ENCODE measurements at regions not wholly inside any gene's neighbourhood (a gene's known extent, or its start where the extent isn't known, plus 50 kb on each side); places are given as distances from the start of the nearest gene placed in this dataset.

DNA sequence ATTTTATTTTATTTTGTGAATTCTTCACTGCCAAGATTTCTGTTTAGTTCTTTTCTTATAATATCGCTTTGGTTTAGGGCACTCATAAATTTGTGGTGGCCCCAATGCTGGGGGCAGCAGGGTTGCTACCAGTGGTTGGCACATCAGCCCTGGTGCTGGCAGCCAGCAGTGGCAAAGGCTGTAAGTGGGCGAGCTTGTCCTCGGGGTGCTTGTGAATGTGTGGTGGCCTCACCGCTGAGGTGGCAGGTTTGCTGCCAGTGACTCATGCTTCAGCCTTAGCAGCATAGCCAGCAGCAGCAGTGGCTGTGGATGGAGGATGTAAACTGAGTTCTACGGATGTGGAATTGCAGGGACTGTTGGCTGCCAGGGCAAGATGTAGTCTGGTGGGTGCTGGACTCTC is 262.9 kb upstream of the DMAC1 start:
- Histone ChIP-seq H2BK20ac (ENCODE audit: low read length) (no peak overlapping the region), H3K23me2 (ENCODE audit: low read depth, low read length) (no peaks in the 10 kb centered on the region), H3K79me1 (ENCODE audit: low read depth, low read length) (no peaks in the 10 kb centered on the region), H3K23ac (ENCODE audit: insufficient read length) (no peak overlapping the region), H2BK5ac (ENCODE audit: low read depth, low read length) (no peak overlapping the region), H4K91ac (replicated peaks; ENCODE audit: insufficient read length, low read length) (no peak overlapping the region), H2BK15ac (ENCODE audit: low read length) (no peak overlapping the region), H3K56ac (replicated peaks; ENCODE audit: insufficient read length, low read depth, low read length) (no peak overlapping the region), H3K79me2 (ENCODE audit: control insufficient read depth in 1 of 2, insufficient read depth in 2 of 2, low read length in 2 of 2) (no peaks in the 10 kb centered on the region), H3K27me3 (replicated peaks in 1 of 4; ENCODE audit: control insufficient read depth in 3 of 4, extremely low read depth in 1 of 4, insufficient read depth in 3 of 4, low read length in 3 of 4) (no peaks in the 10 kb centered on the region), H3K14ac (ENCODE audit: insufficient read length) (no peak overlapping the region), H4K5ac (ENCODE audit: insufficient read length, low read depth, low read length) (no peak overlapping the region), H3K4me1 (replicated peaks in 1 of 4; ENCODE audit: control insufficient read depth in 3 of 4, insufficient read depth in 4 of 4, low read length in 3 of 4) (no peaks in the 10 kb centered on the region), H3K18ac (ENCODE audit: extremely low read depth, low read length) (no peak overlapping the region), H3K4me3 (ENCODE audit: extremely low read depth in 1 of 4, insufficient read depth in 2 of 4, low read depth in 3 of 4, low read length in 4 of 4) (no peak overlapping the region), H3K9me3 (ENCODE audit: insufficient read depth in 2 of 2, low read depth in 1 of 2, low read length in 1 of 2) (no peaks in the 10 kb centered on the region), H4K8ac (ENCODE audit: extremely low read depth, insufficient read depth, low read length) (peak overlapping the region; percentile 39; the same call in 1 of the 2 replicates), H3K4ac (replicated peaks; ENCODE audit: insufficient read length, low read depth, low read length) (no peak overlapping the region), H4K20me1 (replicated peaks in 1 of 2; ENCODE audit: control insufficient read depth in 1 of 2, insufficient read depth in 2 of 2, low read length in 2 of 2) (no peaks in the 10 kb centered on the region), H2AK5ac (ENCODE audit: low read depth, low read length) (no peak overlapping the region), H2BK120ac (replicated peaks; ENCODE audit: low read depth, low read length) (no peak overlapping the region), H2AFZ (ENCODE audit: low read length) (peak overlapping the region; percentile 86), H3K36me3 (ENCODE audit: control insufficient read depth in 2 of 4, insufficient read depth in 4 of 4, low read length in 3 of 4) (no peaks in the 10 kb centered on the region), H3K27ac (ENCODE audit: low read depth, low read length) (no peak overlapping the region), H2BK12ac (ENCODE audit: low read depth, low read length) (no peak overlapping the region), H3K9ac (replicated peaks in 1 of 4; ENCODE audit: extremely low read depth in 1 of 4, low read depth in 3 of 4, low read length in 3 of 4) (no peak overlapping the region), H3K4me2 (ENCODE audit: insufficient read depth in 1 of 2, low read depth in 2 of 2, low read length in 2 of 2) (no peak overlapping the region)
- FAIRE-seq (no peak), DNase-seq (ENCODE audit: low read depth in 1 of 2, low spot score in 2 of 2) (no peak)
- ChIA-PET CTCF (ENCODE audit: partially characterized antibody) (interaction anchor here (1.4 to 1.6 kb wide), 2 partner anchors 23 to 217 kb away, joined by 5 read pairs; no protein-coding TSS in a partner anchor), POLR2A (ENCODE audit: partially characterized antibody) (no interaction called here)
- 93% methylated on average over 4 of the region's 5 CpGs; no CpG with 5 or more reads in 1 of the 2 experiments for WGBS, 2 experiments (ENCODE audit: extremely low coverage in 1 of 2, insufficient coverage in 1 of 2, insufficient read length in 1 of 2, insufficient replicate concordance in 2 of 2, low coverage in 1 of 2, low lambda C conversion rate in 2 of 2, missing lambda C conversion rate in 1 of 2)
- TF ChIP-seq SP2 (IDR thresholded peaks at IDR 0.05; ENCODE audit: low read length) (no peak), ZNF274 (IDR thresholded peaks at IDR 0.05; ENCODE audit: borderline replicate concordance, extremely low read depth, low read length) (no peak), CHD2 (IDR thresholded peaks at IDR 0.05; ENCODE audit: low read length) (no peak), CBX8 (IDR thresholded peaks at IDR 0.05; ENCODE audit: borderline replicate concordance, low read depth, low read length) (no peak), TEAD4 (IDR thresholded peaks at IDR 0.05; ENCODE audit: low read depth, low read length) (no peak), ASH2L (IDR thresholded peaks at IDR 0.05; ENCODE audit: low read length) (no peak), RAD21 (IDR thresholded peaks at IDR 0.05 in 1 of 2, conservative IDR thresholded peaks at IDR 0.05 in 1 of 2; ENCODE audit: low read depth in 2 of 2, low read length in 2 of 2) (no peak), SIRT6 (IDR thresholded peaks at IDR 0.05; ENCODE audit: low read length) (no peak), EZH2 (IDR thresholded peaks at IDR 0.05; ENCODE audit: low read depth, low read length, severe bottlenecking) (no peak), SP4 (IDR thresholded peaks at IDR 0.05; ENCODE audit: low read length) (no peak), CHD1 (IDR thresholded peaks at IDR 0.05; ENCODE audit: low read depth, low read length) (no peak), TAF7 (optimal IDR thresholded peaks at IDR 0.05; ENCODE audit: borderline replicate concordance, low read depth, low read length) (no peak), GABPA (IDR thresholded peaks at IDR 0.05; ENCODE audit: borderline replicate concordance, insufficient read depth, low read length) (no peak), SRF (IDR thresholded peaks at IDR 0.05; ENCODE audit: low read depth, low read length) (no peak), CBX5 (IDR thresholded peaks at IDR 0.05; ENCODE audit: low read depth, low read length) (no peak)
- TF ChIP-seq, protein P1, sequence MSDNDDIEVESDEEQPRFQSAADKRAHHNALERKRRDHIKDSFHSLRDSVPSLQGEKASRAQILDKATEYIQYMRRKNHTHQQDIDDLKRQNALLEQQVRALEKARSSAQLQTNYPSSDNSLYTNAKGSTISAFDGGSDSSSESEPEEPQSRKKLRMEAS (IDR thresholded peaks at IDR 0.05) = no peak
